NCI-H526 (cell line): ENCODE measurements at regions not wholly inside any gene's neighbourhood (a gene's known extent, or its start where the extent isn't known, plus 50 kb on each side); places are given as distances from the start of the nearest gene placed in this dataset.
"Not testable (repeated sequence)": the region's sequence is repeated elsewhere in the genome, so short reads cannot be mapped to it uniquely, and the experiment has no call there.

Source experiments
- DNase-seq, 2 experiments: peaks; one replicate each; lab custom pipeline; 2025; lab: John Stamatoyannopoulos, UW

DNA sequence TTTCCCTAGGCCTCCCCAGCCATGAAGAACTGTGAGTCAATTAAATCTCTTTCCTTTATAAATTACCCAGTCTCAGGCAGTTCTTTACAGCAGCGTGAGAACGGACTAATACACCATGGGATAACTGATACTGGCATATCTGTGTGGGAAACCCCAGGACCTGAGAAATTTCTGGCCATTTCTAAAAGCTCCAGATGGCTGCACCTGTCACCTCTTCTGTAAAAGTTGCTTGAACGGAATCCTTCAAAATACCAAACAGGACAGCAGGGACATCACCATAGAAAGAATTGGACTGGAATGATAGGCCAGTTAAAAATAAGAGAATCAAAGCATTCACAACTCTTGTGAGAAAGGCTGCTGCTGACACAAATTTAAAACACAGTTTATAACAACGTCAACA lies 134.0 kb upstream of the FOXD4L5 start:
- DNase-seq = not testable (repeated sequence)

- DNase-seq = not testable (repeated sequence)
Observed at GRCh38 chr9:65416948-65417347, 131.9 kb upstream of the FOXD4L5 start.

GRCh38 chr9:65414249-65414648 lies 129.2 kb upstream of the FOXD4L5 start:
- DNase-seq = not testable (repeated sequence)

DNA sequence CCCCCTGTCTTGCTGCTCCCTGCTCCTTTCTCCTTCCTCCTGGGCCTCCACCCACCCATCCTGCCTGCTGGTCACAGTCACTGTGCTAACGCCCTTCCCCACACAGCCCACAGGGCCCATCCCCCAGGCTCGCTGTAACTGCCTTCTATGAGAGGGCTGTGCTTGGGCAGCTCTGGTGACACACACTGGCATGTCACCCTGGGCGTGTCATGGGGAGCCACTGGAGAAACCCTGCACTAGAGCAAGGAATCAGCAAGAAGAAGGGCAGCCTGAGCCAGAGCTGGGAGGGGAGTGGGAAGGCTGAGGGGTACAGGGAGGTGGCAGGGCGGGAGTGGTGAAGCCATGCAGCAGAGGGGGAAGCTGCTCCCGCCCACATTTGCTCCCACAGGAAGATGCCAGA lies 128.4 kb upstream of the FOXD4L5 start:
- DNase-seq = not testable (repeated sequence)

- DNase-seq = no peak
Observed at GRCh38 chr9:65411901-65412300, 126.9 kb upstream of the FOXD4L5 start.

DNA sequence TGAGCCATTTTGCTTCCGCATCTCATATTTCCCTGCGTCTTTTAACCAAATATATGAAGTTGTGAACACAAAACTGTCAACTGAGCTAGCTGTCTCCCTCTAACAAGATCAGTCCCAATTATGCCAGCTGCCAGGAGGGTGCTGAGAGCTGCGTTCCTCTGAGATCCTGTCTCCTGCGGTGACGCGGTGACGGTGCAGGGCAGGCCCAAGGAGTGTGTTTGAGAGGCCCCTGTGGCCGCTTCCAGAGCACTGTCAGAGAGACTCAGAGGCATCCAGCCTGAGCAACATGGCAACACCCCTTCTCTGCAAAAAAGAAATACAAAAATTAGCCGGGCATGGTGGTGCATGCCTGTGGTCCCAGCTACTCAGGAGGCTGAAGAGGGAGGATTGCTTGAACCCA lies 126.3 kb upstream of the FOXD4L5 start:
- no peak for DNase-seq

DNA sequence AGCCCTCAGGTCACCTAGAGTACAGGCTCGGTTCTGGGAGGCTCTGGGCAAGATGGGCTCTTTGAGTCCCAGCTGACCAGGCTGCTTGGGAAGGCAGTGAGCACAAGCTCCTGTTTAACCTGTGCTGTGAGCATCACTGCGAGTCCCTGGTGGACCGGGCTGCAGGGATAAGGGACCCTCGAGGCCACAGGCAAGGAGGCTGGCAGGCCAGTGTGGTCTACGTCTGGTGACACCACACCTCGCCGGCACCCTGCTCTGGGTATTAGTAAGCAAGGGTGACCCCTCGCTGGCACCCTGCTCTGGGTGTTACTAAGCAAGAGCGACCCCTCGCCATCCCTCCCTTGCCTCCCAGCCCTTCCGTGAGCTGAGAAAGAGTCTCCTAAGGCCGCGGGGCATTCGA lies 125.9 kb upstream of the FOXD4L5 start:
- DNase-seq = no peak

DNA sequence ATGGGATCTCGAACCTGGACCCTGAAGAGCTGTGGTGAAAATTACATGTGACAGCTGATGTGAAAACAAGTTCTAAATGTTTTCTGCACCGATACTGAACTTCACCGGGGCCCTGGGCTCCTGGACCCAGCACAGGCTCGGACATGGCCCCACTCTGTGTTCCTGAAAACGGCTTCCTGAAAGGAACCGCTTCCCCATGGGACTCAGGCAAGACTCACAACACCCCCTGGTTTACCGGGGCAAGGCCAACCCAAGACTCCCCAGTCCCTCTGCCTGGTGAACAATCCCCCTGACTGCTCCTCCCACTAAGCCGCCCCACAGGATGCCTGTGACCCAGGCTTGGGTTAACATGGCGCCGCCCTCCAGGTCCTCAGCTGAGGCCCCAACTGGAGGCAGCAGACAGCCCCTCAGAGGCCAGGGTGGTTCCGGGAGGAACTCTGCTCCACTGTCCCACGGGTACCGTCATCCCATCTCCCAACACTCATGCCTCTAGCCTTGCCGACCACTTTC lies 124.5 kb upstream of the FOXD4L5 start:
- DNase-seq = no peak

DNA sequence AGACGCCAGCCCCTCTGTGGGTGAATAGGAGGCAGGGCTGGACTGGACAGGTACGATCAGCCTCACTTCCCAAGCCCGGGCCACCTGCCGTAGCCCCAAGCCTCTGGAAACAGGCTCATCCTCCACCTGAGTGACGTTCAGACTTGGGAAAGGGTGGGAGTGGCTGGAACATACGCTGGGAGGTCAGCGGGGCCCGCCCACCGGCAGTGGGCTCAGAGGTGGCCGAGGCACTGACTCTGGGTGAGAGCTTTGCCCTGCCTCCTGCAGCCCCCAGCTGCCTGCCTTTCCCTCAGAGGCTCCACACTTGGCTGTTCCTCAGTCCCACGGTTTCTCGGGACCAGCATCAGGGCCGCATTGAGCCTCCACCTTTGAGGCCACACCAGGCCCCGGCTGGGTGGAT lies 123.8 kb upstream of the FOXD4L5 start:
- not testable (repeated sequence) for DNase-seq

- DNase-seq = not testable (repeated sequence)
Observed at GRCh38 chr9:65406625-65407024, 121.6 kb upstream of the FOXD4L5 start.

DNA sequence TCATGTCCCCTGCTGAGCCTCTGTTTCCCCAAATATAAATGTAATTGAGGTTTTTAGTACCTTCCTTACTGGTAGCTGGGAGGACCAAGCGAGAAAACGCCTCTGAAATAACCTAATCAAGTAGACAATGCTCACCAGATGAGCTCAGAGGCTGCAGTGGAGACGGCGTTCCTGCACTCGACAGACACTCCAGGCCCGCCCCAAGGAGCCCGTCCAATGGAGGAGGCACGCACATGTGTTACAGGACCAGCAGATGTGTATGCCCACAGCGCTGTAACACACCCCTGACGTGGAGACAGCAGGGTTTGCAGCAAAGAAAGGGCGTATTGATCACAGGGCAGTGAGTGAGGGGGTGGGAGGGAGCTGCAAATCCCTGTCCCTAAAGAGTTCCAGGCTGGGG lies 120.8 kb upstream of the FOXD4L5 start:
- not testable (repeated sequence) for DNase-seq

DNA sequence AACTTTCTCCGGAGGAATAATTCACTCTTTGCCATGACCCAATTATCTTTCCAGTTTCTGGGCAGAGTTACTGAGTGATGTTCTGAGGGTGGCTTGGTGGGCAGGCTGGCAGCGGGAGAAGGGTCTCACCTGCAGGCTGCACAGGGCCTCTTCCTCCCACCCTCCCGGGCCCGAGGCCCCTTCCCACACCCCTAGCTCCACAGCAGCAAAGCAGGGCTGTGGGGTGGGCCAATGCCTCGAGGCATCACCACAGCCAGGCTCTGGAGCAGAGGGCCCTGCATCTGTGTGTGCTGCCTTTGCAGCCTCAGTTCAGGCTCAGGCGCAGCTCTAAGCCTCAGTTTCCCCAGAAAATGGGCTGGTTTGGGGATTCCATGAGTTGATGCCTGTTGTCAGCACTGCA lies 120.2 kb upstream of the FOXD4L5 start:
- no peak for DNase-seq

DNA sequence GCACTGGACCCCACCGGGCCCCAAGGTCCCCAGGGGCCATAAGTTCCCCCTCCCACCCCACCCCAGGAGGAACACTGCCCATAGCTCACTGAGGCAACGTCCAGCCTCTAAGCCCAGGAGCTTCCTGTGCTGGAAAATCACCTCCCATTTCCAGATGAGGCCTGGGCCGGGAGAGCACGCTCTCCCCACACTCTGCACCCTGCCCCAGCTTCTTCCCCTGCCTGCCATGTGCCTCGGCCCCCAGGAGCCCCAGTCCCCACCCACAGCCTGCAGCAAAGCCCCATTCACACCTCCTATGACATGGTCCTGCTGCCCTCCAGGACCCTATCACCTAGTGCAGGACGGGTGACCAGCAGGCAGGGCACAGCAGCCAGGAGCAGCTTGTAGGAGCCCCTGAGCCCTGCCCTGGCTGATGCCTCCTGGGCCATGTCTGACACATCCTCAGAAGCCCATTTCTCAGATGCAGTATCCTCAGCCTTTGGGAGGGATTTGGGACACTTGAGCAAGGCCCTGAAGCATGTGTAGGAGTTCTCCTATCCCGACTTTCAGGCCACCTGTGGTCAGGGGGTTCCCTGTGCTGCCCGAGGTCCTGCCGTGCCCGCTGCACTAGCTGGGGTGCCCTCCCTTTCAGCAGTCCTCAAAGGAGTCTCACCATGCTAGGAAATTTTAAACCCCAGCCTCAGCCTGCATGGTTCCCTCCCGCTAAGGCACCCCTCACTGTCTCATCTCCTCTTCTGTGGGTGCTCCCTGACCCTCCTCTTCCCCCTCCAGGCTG lies 119.4 kb upstream of the FOXD4L5 start:
- DNase-seq = no peak

DNA sequence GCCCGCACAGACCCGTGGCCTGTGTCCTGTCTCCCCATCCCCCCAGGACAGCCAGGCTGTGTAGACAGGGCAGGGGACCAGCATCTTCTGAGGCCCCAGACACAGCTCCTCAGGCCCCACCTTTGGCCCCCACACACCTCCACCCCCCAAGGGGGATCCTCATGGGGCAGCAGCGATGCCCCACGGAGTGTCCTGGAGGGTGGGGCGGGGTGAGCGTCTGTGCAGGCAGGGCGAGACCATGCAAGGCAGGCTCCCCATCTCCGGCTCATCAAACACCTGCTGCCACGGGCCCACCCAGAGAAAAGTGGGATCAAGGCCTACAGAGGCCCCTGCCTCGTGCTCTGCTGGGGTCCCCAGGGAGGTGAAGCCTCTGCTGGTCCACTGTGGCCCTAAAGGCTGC lies 118.7 kb upstream of the FOXD4L5 start:
- DNase-seq = no peak

GRCh38 chr9:65403072-65403471 lies 118.1 kb upstream of the FOXD4L5 start:
- not testable (repeated sequence) for DNase-seq

GRCh38 chr9:65402206-65402870 lies 117.3 kb upstream of the FOXD4L5 start:
- DNase-seq = not testable (repeated sequence)

DNA sequence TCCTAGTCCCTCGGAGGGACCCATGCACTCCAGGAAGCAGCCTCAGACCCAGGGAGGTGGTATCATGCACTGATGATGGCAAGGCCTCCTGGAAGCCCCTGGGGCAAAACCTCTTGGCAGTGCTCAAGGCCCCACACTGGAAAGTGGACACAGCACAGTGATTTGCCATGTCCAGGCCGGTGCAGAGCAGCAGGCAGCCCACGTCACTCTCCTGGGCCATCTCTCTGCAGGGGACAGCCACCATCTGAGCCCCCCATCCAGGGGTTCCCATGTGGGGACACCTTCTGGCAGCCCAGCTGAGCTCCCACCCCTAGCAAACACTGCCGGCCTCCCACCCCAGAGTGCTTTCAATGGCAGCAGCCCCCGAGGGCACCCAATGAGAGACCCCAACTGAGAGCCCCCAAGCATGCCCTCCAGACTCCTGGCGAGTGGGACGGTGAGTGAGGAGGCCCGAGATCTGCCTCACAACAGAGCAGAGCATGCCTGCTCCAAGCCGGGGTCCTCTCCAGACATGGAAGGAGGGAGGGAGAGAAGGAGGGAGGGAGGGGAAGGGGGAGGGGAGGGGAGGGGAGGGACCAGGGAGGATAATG lies 116.5 kb upstream of the FOXD4L5 start:
- not testable (repeated sequence) for DNase-seq

DNA sequence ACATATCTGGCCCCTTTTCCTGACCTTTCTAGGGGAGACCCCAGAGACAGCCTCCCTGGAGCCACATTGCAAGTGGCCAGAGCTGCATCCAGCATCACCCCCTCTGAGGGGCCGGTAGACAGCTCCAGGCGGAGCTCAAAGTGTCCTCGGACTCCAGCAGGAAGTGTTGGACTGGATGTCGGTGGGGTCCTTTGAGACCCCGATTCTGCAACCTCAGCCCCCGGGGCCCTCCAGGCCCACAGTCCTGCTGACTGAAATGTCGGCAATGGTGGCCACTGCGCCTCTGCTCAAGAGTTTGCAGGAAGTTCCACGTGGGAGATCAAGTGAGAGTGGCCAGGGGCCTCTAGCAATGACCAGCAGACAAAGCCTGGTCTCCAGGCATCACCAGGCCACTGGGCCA lies 115.9 kb upstream of the FOXD4L5 start:
- no peak for DNase-seq

DNA sequence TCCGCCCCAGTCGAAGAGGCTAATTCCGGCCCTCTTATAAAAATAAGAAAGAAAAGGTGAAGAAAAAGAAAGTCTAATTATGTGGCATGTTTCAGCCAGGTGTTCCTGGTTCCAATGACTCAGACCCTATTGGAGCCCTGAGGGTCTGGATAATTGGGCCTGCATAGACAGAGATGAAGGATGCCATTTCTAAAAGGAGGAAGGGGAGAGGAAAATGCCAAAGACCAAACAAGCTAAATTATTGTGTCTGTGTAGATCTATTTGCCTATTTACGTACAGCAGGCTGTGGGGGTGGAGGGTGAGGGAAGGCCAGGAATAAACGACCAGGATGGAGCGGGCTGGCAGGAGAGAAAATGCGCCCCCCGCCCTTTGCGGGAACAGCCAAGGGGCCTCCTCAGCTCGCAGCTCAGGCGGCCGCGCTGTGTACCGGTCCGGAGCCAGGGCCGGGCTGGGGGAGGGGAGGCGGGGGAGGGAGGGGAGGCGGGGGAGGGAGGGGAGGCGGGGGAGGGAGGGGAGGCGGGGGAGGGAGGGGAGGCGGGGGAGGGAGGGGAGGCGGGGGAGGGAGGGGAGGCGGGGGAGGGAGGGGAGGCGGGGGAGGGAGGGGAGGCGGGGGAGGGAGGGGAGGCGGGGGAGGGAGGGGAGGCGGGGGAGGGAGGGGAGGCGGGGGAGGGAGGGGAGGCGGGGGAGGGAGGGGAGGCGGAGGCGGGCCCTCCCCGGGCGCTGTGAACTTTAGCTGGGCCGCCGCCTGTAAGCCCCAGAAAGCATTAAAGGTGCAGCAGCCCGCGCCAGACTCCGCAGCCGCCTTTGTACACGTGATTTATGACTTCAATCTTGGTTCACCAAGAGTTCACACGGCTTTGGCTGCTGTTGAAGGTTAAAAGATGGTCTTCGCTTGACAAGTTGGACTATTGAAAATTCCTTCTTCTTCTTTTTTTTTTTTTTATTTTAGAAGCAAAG lies 113.0 kb upstream of the FOXD4L5 start:
- peak; percentile 22 to 69 for DNase-seq

DNA sequence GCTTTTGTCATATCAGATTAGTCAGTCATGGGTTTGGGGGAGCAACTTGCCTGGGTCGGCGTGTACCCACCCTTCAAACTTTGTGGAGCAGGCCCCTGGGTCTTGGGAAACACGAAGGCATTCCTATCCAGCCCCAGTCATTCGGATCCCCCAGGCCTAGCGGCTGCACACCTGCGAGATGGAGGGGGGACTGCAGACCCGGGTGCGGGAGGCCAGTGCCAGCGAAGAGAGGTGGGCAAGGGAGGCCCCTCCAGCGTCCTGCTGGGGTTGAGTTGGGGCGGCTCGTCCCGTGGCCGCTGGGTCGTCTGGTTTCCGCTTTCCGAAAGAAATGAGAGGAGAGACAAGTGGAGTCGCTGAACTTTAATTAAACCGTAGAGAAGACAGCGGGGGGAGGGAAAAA lies 112.2 kb upstream of the FOXD4L5 start:
- DNase-seq = not testable (repeated sequence)

DNA sequence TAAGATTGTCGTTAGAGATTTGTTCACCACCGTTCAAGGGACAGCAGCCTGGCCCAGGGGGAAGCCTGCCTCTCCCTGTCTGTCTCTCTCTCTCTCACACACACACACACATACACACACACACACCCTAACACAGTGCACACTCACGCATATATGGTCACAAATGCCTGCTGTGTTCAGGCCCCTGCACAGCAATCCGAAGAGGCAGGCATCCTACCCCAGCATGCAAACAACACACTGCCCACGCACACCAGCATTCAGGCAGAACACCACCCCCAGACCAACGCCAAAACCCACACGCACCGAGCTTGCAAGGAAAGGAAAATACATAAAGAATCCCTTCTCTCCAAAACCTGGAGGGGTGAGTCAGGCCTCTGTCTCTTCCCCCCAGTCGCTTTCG lies 111.6 kb upstream of the FOXD4L5 start:
- DNase-seq = not testable (repeated sequence)

DNA sequence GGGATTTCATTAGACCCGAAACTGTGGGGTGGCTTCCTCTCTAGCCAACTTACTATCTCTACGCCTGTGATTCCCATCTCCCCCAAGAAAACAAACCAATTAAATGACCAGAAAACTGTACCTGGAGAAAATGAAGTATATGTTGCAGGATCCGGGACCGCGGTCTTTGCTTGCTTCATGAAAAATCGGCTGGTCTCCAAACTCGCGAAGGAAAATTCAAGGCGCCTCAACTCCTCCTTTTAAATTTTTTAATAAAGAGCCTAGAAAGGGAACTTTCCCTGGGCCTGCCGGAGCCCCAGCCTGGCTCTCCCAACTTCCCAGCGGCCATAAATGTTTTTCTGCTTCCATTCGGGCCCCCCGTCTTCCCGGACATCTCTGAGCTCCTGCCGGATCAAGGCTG lies 110.8 kb upstream of the FOXD4L5 start:
- not testable (repeated sequence) for DNase-seq
